HTR-8/SVneo (cell line): ENCODE measurements at regions not wholly inside any gene's neighbourhood (a gene's known extent, or its start where the extent isn't known, plus 50 kb on each side); places are given as distances from the start of the nearest gene placed in this dataset.

ENCODE experiments used
- DNase-seq: peaks from one replicate; pipeline ENCODE4 v3.0.0; 2011; ENCODE audit warnings: low spot score, mixed read lengths; ENCODE audit not compliant: insufficient read length
- FAIRE-seq: peaks from 2 replicates; lab custom pipeline; 2011; peaks lifted over from hg19 to GRCh38; lab: Jason Lieb, UNC

DNA sequence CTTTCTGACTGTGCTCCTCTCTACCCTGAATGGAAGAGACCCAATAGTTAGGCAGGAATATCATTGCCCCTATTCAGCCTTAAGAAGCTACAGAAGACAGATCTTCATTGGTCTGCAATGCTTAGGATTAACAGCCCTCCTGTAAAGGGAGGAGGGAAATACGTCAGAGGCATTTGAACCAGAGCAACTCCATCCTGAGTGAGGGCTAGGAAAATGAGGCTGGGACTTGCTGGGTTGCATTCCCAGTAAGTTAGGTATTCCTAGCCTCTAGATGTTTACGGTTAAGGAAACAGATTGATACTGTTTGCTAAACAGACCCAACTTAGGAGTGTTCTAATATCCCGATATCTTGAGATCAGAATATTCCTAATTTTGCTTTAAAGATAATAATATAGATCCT is 63.5 kb downstream of the PCDH18 start:
- FAIRE-seq (no peak), DNase-seq (no peak)

DNA sequence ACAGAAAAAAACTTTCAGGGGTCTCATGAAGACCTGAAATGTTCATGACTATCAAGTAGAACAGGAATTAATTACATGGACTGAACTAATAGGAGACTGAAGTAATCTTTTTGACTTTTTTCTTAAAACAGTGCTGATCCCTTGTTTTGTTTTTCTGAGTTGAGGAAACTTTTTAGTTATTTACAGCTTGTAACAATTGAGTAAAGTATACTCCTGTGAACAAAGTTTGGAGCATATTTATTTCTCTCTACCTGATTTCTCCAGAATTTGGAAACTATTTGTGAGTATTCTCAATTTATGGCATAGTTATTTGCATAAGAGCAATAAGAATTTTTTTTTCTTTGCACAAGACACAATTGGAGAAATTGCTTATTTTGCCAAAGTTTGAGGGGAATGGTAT is 64.8 kb downstream of the PCDH18 start:
- FAIRE-seq (no peak), DNase-seq (no peak)

DNA sequence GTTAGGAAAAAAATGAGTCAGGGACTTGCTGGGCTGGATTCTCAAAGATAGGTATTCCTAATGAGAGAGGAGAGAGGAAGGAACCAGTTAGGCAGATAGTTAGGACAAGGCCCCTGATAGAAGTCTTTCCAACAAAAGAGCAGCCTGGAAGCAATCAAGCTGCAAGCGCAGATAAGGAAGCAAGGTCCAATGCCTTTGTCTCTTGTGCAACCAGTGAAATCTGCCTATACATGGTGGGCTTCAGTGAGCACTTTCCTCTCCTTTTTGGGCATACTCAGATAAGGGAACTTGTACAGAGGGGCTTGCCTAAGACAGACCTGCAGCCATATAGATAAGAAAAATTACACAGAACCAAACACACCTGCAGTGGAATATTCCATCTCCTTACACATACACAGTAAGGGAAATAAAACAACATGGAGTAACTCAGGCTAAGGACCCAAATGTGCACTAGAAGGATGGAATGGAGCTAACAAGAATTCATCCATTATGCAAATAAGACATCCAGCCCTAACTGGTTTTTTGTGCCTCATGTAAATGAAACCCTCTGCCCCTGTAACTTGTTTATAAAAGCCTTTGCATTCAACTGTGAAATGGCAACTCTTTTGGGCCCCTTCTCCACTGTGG is 68.8 kb downstream of the PCDH18 start:
- no peak for FAIRE-seq
- DNase-seq: no peak

GRCh38 chr4:137455647-137456321 is 76.5 kb downstream of the PCDH18 start:
- no peak for DNase-seq
- FAIRE-seq: no peak

DNA sequence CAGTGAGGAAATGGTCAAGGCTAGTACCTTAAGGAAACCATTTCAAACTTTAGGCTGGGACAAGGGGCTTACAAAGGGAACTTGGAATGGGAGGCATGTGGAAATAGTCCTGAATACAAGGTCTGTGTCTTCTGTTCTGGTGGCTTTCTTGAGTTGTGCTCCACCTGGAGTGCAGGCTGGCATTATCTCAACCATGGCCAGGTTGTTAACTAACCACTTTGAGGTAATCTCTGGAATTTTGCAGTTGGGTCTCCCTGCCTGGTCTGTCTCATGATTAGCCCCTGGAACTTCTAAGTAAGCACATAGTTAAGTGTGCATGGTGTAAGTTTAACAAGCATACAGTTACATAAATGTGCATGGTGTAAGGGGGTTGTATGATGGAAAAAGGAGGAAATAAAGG is 77.5 kb downstream of the PCDH18 start:
- FAIRE-seq: no peak

DNA sequence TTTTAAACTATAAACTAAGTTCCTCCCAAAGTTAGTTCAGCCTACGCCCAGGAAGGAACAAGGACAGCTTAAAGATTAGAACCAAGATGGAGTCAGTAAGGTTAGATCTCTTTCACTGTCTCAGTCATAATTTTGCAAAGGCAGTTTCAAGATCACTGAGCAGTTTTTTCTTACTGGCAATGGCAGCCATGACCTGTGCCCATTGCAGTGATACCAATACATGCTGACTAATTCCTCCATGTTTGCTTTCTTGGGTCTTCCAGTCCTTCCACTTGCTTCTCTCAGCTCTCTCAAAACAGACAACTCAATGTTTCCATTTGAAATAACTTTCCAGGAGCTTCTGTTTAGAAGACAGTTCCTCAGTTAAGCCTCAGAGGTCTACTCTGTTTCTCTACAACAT is 79.5 kb downstream of the PCDH18 start:
- FAIRE-seq (no peak), DNase-seq (no peak)

More for the DNA sequence above, 77.5 kb downstream of the PCDH18 start:
- no peak for DNase-seq

DNA sequence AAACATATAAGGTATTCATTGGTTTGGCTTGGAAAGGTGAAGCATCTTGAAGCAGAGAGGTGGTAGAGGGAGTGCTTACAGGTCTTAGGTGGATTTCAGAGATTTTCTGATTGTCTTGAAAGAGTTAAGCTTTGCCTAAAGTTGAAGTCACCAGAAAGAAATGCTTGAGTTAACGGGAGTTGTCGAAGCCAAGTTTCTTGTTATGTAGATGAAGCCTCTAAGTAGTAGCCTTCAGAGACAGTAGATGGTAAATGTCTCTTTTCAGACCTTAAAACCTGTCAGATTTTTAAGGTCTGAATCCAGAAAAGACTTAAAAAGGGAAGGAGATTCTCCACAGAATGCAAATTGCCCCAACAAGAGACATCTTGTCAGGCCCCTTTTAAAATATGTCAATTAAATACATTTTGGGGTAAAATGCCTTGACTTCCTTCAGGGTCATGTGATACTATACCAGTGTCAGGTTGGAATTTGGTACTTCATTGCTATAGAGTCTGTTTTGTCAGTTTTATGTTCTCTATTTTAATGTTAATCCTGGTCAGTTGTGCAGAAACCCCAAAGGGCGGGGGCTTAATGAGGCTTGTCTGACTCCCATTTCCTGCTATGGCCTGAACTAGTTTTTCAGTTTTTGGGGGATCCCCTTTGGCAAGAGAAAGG is 81.0 kb downstream of the PCDH18 start:
- no peak for DNase-seq
- FAIRE-seq: no peak

DNA sequence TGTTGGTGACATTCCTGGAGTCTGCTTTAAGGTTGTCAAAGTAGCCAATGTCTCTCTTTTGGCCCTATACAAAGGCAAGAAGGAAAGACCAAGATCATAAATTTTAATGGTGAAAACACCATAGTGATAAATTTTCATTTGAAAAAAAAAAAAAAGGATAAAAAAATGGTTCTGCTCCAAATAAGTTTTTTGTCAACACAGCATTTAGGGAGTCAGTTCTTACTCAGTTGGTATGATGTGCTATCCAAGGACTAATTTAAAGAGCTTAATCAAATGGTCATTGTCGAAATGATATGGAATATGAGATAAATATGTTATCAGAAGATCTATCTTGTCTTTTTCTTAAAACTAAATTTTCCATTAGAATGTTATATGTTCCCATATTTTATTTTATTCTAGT is 83.9 kb downstream of the PCDH18 start:
- DNase-seq (no peak), FAIRE-seq (no peak)

- FAIRE-seq: no peak
- no peak for DNase-seq
Measured at GRCh38 chr4:137446071-137446470, 86.2 kb downstream of the PCDH18 start.

DNA sequence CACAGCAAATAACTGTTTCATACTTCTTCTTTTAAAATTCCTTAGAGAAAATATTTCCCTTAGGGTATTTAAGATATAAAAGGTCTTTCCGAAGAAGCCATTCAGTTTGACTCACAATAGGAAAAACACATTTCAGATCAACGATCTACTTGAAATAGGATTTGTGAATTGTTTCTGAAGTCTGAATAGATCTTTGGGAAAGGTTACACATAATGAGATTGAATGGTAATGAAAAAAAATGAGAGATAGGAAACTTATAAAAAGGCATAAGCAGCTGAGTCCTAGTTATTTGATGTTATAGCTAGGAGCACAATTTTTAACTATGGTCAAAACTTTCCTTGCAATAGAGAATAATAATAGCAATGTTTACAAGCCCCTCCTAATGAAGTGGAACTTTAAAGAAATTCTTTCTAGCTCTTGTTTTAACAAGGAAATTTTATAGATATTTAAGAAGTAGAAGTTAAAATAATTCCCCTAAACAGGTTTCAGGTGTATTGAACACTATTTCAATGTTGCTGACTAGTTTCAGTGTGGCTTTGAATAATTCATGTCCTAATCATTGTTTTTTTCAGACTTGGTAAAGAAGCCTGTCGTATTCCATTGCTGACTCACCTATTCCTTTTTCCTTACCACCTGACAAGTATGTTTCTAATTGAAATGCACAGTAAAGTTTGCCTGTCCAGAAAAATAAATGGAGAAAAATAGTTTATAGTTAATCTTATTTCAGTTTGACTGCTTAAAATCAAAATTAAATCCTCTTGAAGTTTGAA is 89.1 kb downstream of the PCDH18 start:
- FAIRE-seq: no peak
- DNase-seq: no peak

DNA sequence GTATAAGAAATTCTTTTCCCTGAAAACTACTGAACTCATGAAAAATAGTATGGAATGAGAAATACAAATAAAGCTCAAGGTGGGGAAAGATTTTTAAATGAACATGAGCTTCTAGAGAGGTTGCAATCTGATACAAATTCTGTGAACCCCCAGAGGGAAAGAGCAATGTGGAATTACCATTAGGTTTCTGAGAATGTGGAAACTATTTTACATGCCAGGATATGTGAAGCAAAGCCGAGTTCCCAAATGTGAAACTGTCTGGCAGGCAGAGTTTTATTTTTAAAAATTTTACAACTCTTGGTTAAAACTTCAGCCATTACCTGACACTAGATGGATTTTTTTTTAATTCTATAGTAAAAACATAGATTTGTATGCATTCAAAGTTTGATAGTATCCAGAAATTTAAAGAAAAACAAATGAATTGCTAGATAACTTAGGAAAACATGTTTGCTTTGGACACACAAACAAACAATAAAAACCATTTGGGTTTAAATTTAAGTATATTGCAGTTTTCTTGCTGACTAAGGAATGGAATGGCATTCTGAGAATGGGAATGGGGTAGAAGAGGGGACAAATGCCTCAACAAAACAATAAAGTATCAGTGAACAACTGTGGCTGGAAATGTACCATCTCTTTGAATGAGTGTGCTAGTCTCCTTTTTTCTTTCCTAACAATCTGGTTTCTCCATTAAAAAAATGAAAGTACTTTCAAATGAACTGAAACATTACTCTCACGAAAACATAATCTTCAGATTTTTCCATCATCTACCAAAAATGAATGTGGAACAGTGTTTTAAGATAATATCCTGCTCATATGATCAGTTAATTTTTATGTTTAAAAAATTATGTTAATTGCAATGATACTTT is 99.6 kb downstream of the PCDH18 start:
- DNase-seq (no peak), FAIRE-seq (no peak)

DNA sequence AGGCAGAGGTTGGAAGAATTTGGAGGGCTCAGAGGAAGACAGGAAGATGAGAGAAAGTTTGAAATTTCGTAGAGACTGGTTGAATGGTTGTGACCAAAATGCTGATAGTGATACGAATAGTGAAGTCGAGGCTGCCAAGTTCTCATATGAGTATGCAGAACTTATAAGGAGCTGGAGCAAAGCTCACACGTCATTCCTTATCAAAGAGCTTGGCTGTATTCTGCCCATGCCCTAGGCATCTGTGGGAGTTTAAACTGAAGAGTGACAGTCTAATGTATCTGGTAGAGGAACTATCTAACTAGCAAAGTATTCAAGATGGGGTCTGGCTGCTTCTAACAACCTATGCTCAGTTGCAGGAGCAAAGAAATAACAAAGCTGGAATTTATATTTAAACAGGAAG is 102.1 kb downstream of the PCDH18 start:
- FAIRE-seq: no peak
- no peak for DNase-seq

- DNase-seq (no peak), FAIRE-seq (no peak)
Measured at GRCh38 chr4:137427411-137427810, 104.9 kb downstream of the PCDH18 start.

DNA sequence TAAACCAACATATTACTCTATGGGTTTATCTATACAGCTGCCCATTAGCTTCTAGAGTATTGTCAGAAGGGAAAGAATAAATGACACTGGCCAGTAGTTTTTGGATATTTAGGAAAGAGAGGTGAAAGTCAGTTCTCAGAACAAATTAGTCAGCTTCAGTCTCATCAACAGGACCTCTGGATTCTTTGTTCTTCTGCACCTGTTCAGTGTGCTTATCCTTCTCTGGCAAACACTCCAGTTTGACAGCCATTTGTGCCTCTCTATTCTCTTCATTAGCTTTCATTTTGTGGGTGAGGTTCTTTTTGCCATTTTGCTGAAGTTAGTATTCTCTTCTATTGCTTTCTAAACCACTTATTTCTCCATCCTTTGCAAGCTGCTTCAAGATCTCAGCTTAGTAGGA is 107.0 kb downstream of the PCDH18 start:
- DNase-seq (no peak), FAIRE-seq (no peak)

DNA sequence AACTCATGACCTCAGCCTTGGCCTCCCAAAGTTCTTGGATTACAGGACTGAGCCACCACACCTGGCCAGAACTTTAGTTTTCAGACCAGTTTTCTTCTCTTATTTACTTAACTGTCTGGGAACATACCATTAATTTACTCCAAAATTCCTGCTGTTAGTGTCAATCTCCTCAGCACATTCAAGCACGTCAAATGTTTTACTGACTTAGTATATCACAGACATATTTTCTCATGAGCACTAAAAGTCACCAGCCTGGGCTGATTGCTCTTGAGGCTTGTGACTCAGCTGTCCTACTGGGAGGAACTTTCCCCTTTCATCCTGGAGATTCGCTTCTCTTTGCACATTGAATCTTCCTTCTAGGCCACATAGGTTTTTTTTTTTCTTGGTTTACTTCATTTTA is 109.6 kb downstream of the PCDH18 start:
- no peak for DNase-seq

DNA sequence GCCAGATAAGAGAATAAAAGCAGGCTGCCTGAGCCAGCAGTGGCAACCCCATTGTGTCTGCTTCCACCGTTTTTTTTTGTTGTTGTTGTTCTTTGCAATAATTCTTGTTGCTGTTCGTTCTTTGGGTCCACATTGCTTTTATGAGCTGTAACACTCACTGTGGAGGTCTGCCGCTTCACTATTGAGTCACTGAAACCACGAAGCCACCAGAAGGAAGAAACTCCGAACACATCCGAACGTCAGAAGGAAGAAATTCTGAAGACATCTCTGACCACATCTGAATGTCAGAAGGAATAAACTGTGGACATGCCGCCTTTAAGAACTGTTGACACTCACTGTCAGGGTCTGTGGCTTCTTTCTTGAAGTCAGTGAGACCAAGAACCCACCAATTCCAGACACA is 110.5 kb downstream of the PCDH18 start:
- FAIRE-seq (no peak), DNase-seq (no peak)

More for the DNA sequence above, 109.6 kb downstream of the PCDH18 start:
- no peak for FAIRE-seq

DNA sequence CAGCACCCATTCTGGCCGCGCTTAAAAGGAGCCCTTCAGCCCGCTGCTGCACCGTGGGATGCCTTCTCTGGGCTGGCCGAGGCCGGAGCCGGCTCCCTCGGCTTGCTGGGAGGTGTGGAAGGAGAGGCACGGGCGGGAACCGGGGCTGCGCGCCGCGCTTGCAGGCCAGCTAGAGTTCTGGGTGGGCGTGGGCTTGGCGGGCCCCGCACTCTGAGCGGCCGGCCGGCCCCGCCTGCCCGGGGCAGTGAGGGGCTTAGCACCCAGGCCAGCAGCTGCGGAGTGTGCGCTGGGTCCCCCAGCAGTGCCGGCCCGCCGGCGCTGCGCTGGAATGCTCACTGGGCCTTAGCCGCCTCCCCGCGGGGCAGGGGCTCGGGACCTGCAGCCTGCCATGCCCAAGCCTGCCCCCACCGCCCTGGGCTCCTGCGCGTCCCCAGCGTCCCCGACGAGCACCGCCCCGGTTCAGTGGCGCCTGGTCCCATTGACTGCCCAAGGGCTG is 111.3 kb downstream of the PCDH18 start:
- no peak for DNase-seq

GRCh38 chr4:137417676-137418075 is 114.6 kb downstream of the PCDH18 start:
- DNase-seq (no peak), FAIRE-seq (no peak)

More for the DNA sequence above, 111.3 kb downstream of the PCDH18 start:
- no peak for FAIRE-seq

GRCh38 chr4:137414802-137415201 is 117.5 kb downstream of the PCDH18 start:
- DNase-seq (no peak), FAIRE-seq (no peak)
